WTC11 (cell line): ENCODE measurements at regions not wholly inside any gene's neighbourhood (a gene's known extent, or its start where the extent isn't known, plus 50 kb on each side); places are given as distances from the start of the nearest gene placed in this dataset.

Experiments used
- ATAC-seq: fragments of 200-7000 bp; cut with Tn5 transposase; 2 replicates; pipeline ENCODE4 v1.10.0; 2021; ENCODE audit warnings: mild to moderate bottlenecking, moderate library complexity
- CTCF ChIA-PET: fragments of 300-600 bp; sonication (Branson Sonifier 250); formaldehyde crosslinking; loops from one replicate; lab custom pipeline; 2021; ENCODE audit warnings: antibody characterized with exemption; lab: Charles Lee
- POLR2A ChIA-PET: fragments of 350-600 bp; sonication (Branson Sonifier 250); formaldehyde crosslinking; loops from one replicate; lab custom pipeline; 2021; ENCODE audit warnings: antibody characterized with exemption; lab: Charles Lee
- DNase-seq: peaks from one replicate; pipeline ENCODE4 v3.0.0; 2021; ENCODE audit warnings: low spot score
- H3K27ac Mint-ChIP-seq: 2 replicates; pipeline ENCODE4 v1.8.0; 2021; ENCODE audit warnings: mixed read lengths
- H3K27me3 Mint-ChIP-seq: 2 replicates; pipeline ENCODE4 v1.8.0; 2021; ENCODE audit warnings: low read depth, mild to moderate bottlenecking, moderate library complexity, mixed read lengths
- H3K36me3 Mint-ChIP-seq: 2 replicates; pipeline ENCODE4 v1.8.0; 2021; ENCODE audit warnings: mixed read lengths
- H3K4me1 Mint-ChIP-seq: 2 replicates; pipeline ENCODE4 v1.8.0; 2022; ENCODE audit warnings: mixed read lengths
- H3K4me3 Mint-ChIP-seq: 2 replicates; pipeline ENCODE4 v1.8.0; 2021; ENCODE audit warnings: mild to moderate bottlenecking, moderate library complexity, mixed read lengths
- H3K9me3 Mint-ChIP-seq: 2 replicates; pipeline ENCODE4 v1.8.0; 2021; ENCODE audit warnings: mixed read lengths
- ATF3 ChIP-seq: sonication (generic); formaldehyde crosslinking; conservative IDR thresholded peaks from 2 replicates; pipeline ENCODE4 v1.8.1; 2022; ENCODE audit warnings: mild to moderate bottlenecking, missing genetic modification reagents
- CDX4 ChIP-seq: fragments of 250-450 bp; sonication (Bioruptor Pico); IDR thresholded peaks from 2 replicates; pipeline ENCODE4 v1.9.0; 2021; ENCODE audit warnings: moderate library complexity, mild to moderate bottlenecking, inconsistent platforms, borderline replicate concordance
- ETV6 ChIP-seq: sonication (generic); formaldehyde crosslinking; IDR thresholded peaks from 2 replicates; pipeline ENCODE4 v1.8.1; 2022; ENCODE audit warnings: mild to moderate bottlenecking, missing genetic modification reagents
- GRHL2 ChIP-seq: fragments of 250-450 bp; sonication (Bioruptor Pico); IDR thresholded peaks from 2 replicates; pipeline ENCODE4 v1.8.0; 2022; ENCODE audit warnings: mild to moderate bottlenecking, moderate library complexity; ENCODE audit not compliant: insufficient replicate concordance, severe bottlenecking
- NFE2L1 ChIP-seq: sonication (generic); formaldehyde crosslinking; IDR thresholded peaks from 2 replicates; pipeline ENCODE4 v1.8.1; 2023; ENCODE audit warnings: missing genetic modification reagents
- NFYB ChIP-seq: sonication (generic); formaldehyde crosslinking; conservative IDR thresholded peaks from 2 replicates; pipeline ENCODE4 v1.8.0; 2022; ENCODE audit warnings: low read depth, missing genetic modification reagents
- NR3C1 ChIP-seq: sonication (generic); formaldehyde crosslinking; conservative IDR thresholded peaks from 2 replicates; pipeline ENCODE4 v1.8.1; 2023; ENCODE audit warnings: low read depth, mild to moderate bottlenecking, missing genetic modification reagents
- PRRX2 ChIP-seq: fragments of 250-450 bp; sonication (Bioruptor Pico); IDR thresholded peaks from 2 replicates; pipeline ENCODE4 v1.8.0; 2021; ENCODE audit warnings: mild to moderate bottlenecking
- RELA ChIP-seq: sonication (generic); formaldehyde crosslinking; IDR thresholded peaks from 2 replicates; pipeline ENCODE4 v1.8.1; 2022; ENCODE audit warnings: missing genetic modification reagents, mild to moderate bottlenecking, borderline replicate concordance
- STAT6 ChIP-seq: sonication (generic); formaldehyde crosslinking; conservative IDR thresholded peaks from 2 replicates; pipeline ENCODE4 v1.8.1; 2023; ENCODE audit warnings: mild to moderate bottlenecking, low read depth, missing genetic modification reagents, moderate library complexity
- ZMAT4 ChIP-seq: fragments of 250-450 bp; sonication (Bioruptor Pico); IDR thresholded peaks from 2 replicates; pipeline ENCODE4 v1.9.0; 2021; ENCODE audit warnings: mild to moderate bottlenecking
- ZNF121 ChIP-seq: sonication (generic); formaldehyde crosslinking; IDR thresholded peaks from 2 replicates; pipeline ENCODE4 v1.8.0; 2023; ENCODE audit warnings: missing genetic modification reagents
- ZNF138 ChIP-seq: sonication (generic); formaldehyde crosslinking; conservative IDR thresholded peaks from 2 replicates; pipeline ENCODE4 v1.8.1; 2022; ENCODE audit warnings: mild to moderate bottlenecking, moderate library complexity, missing genetic modification reagents
- ZNF219 ChIP-seq: sonication (generic); formaldehyde crosslinking; IDR thresholded peaks from 2 replicates; pipeline ENCODE4 v1.8.0; 2023; ENCODE audit warnings: missing genetic modification reagents, mild to moderate bottlenecking, borderline replicate concordance
- ZNF263 ChIP-seq: sonication (generic); formaldehyde crosslinking; IDR thresholded peaks from 2 replicates; pipeline ENCODE4 v1.8.1; 2022; ENCODE audit warnings: low read depth, mild to moderate bottlenecking, moderate library complexity, missing genetic modification reagents
- ZNF281 ChIP-seq: sonication (generic); formaldehyde crosslinking; IDR thresholded peaks from 2 replicates; pipeline ENCODE4 v1.8.0; 2023; ENCODE audit warnings: mild to moderate bottlenecking, missing genetic modification reagents
- ZNF317 ChIP-seq: sonication (generic); formaldehyde crosslinking; IDR thresholded peaks from 2 replicates; pipeline ENCODE4 v1.8.1; 2023; ENCODE audit warnings: low read depth, mild to moderate bottlenecking, moderate library complexity, missing genetic modification reagents, borderline replicate concordance
- ZNF423 ChIP-seq: fragments of 250-450 bp; sonication (Bioruptor Pico); IDR thresholded peaks from 2 replicates; pipeline ENCODE4 v2.1.2; 2022; ENCODE audit warnings: mild to moderate bottlenecking, moderate library complexity
- TF ChIP-seq, protein P1 (sequence below): sonication (generic); formaldehyde crosslinking; IDR thresholded peaks from 2 replicates; pipeline ENCODE4 v1.8.1; 2023; ENCODE audit warnings: mild to moderate bottlenecking, moderate library complexity, missing genetic modification reagents
- TF ChIP-seq, protein P2 (sequence below): sonication (generic); formaldehyde crosslinking; IDR thresholded peaks from 2 replicates; pipeline ENCODE4 v1.8.1; 2023; ENCODE audit warnings: mild to moderate bottlenecking, missing genetic modification reagents
- TF ChIP-seq, protein P3 (sequence below): sonication (generic); formaldehyde crosslinking; IDR thresholded peaks from 2 replicates; pipeline ENCODE4 v1.8.1; 2022; ENCODE audit warnings: low read depth, missing genetic modification reagents, borderline replicate concordance

DNA sequence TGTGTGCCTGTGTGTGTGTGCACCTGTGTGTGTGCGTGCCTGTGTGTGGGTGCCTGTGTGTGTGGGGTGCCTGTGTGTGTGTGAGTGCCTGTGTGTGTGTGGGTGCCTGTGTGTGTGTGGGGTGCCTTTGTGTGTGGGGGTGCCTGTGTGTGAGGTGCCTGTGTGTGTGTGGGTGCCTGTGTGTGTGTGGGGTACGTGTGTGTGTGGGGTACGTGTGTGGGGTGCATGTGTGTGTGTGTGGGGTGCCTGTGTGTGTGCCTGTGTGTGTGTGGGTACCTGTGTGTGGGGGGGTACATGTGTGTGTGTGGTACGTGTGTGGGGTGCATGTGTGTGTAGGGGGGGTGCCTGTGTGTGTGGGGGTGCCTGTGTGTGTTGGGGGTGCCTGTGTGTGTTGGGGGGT, 73.4 kb upstream of the HGFAC start:
- Mint-ChIP-seq H3K9me3 (no peaks in the 10 kb centered on the region), H3K27ac (no peak overlapping the region), H3K36me3 (no peaks in the 10 kb centered on the region), H3K27me3 (peaks cover 25% of the 10 kb centered on the region), H3K4me1 (peaks cover 44% of the 10 kb centered on the region), H3K4me3 (no peak overlapping the region)
- POLR2A ChIA-PET, result interaction anchor here (0.7 kb wide), 1 partner anchor 11 kb away, joined by 3 read pairs; no protein-coding TSS in a partner anchor
- no peak for TF ChIP-seq NR3C1 (CRISPR knock-in tag)
- TF ChIP-seq ZNF121 (CRISPR knock-in tag), result no peak
- TF ChIP-seq, protein P1, sequence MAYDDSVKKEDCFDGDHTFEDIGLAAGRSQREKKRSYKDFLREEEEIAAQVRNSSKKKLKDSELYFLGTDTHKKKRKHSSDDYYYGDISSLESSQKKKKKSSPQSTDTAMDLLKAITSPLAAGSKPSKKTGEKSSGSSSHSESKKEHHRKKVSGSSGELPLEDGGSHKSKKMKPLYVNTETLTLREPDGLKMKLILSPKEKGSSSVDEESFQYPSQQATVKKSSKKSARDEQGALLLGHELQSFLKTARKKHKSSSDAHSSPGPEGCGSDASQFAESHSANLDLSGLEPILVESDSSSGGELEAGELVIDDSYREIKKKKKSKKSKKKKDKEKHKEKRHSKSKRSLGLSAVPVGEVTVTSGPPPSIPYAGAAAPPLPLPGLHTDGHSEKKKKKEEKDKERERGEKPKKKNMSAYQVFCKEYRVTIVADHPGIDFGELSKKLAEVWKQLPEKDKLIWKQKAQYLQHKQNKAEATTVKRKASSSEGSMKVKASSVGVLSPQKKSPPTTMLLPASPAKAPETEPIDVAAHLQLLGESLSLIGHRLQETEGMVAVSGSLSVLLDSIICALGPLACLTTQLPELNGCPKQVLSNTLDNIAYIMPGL, result no peak
- TF ChIP-seq, protein P2, sequence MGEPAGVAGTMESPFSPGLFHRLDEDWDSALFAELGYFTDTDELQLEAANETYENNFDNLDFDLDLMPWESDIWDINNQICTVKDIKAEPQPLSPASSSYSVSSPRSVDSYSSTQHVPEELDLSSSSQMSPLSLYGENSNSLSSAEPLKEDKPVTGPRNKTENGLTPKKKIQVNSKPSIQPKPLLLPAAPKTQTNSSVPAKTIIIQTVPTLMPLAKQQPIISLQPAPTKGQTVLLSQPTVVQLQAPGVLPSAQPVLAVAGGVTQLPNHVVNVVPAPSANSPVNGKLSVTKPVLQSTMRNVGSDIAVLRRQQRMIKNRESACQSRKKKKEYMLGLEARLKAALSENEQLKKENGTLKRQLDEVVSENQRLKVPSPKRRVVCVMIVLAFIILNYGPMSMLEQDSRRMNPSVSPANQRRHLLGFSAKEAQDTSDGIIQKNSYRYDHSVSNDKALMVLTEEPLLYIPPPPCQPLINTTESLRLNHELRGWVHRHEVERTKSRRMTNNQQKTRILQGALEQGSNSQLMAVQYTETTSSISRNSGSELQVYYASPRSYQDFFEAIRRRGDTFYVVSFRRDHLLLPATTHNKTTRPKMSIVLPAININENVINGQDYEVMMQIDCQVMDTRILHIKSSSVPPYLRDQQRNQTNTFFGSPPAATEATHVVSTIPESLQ (CRISPR knock-in tag), result no peak
- no peak for TF ChIP-seq PRRX2
- TF ChIP-seq NFE2L1 (CRISPR knock-in tag), result no peak
- no peak for TF ChIP-seq NFYB
- ATAC-seq (no peak), DNase-seq (no peak)
- CTCF ChIA-PET, result interaction anchor here (1.4 kb wide), 1 partner anchor 66 kb away, joined by 5 read pairs; no protein-coding TSS in a partner anchor

DNA sequence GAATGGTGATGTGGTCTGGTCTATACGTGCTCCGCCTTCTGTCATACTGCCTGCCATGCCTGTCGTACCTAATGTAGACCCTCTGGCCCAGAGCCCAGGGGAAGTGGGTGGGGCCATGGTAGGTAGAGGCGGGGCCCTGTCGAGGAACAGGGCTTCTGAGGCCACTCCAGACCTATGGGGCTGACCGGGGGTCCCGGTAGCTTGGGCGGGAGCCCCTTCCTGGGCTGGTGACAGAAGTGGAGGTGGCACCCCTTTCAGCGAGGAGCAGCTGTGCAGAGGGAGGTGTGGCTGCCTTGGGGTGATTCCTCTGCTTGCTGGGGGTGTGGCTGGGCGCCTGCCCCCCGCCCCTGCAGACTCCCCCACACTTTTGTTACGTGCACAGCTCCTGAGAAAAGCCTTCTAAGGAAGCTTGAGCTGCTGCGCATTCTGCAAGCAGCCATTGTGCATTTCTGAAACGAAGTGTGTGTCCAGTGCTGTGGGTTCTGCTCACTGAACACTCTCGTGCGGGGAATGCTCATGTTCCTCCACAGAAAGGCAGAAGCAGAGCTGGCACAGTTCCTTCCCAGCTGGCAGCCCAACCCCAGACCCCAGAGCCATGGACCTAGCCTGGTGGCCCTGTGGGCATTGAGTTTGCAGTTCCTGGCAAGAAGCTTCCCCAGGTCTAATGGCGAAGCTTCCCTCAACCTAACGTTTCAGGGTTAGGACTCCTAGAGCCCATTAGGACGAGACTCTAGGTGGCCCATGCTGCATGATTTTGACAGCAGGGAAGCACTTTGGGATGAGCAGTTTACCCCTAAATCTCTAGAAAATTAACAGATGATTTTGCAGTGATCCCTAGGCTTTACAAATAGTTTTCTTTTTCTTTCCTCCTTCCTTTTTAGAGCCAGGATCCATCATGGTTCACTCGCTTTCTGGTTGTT, 72.7 kb upstream of the HGFAC start:
- ATAC-seq, result no peak
- H3K36me3 Mint-ChIP-seq, result no peaks in the 10 kb centered on the region
- CTCF ChIA-PET, result interaction anchor here (1.2 to 3.5 kb wide), 8 partner anchors 23 to 397 kb away, joined by 3 to 28 read pairs (median 8); partner anchors contain the start of gene ADRA2C
- no peaks in the 10 kb centered on the region for H3K9me3 Mint-ChIP-seq
- no peak for DNase-seq
- peak overlapping the region; percentile 54 for H3K4me3 Mint-ChIP-seq
- peak overlapping the region; percentile 39 for H3K27ac Mint-ChIP-seq
- peaks cover 44% of the 10 kb centered on the region for H3K4me1 Mint-ChIP-seq
- H3K27me3 Mint-ChIP-seq, result peaks cover 25% of the 10 kb centered on the region
- POLR2A ChIA-PET, result interaction anchor here (0.7 kb wide), 1 partner anchor 12 kb away, joined by 3 read pairs; no protein-coding TSS in a partner anchor
- TF ChIP-seq ZNF423, result no peak
- TF ChIP-seq CDX4, result no peak
- TF ChIP-seq ETV6 (CRISPR knock-in tag), result no peak
- TF ChIP-seq ZNF138 (CRISPR knock-in tag), result no peak
- no peak for TF ChIP-seq ZNF281
- TF ChIP-seq RELA (CRISPR knock-in tag), result no peak
- TF ChIP-seq GRHL2 (CRISPR knock-in tag), result no peak
- no peak for TF ChIP-seq ZMAT4 (CRISPR knock-in tag)
- TF ChIP-seq ATF3 (CRISPR knock-in tag), result no peak
- no peak for TF ChIP-seq STAT6 (CRISPR knock-in tag)
- no peak for TF ChIP-seq ZNF263 (CRISPR knock-in tag)
- TF ChIP-seq, protein P3, sequence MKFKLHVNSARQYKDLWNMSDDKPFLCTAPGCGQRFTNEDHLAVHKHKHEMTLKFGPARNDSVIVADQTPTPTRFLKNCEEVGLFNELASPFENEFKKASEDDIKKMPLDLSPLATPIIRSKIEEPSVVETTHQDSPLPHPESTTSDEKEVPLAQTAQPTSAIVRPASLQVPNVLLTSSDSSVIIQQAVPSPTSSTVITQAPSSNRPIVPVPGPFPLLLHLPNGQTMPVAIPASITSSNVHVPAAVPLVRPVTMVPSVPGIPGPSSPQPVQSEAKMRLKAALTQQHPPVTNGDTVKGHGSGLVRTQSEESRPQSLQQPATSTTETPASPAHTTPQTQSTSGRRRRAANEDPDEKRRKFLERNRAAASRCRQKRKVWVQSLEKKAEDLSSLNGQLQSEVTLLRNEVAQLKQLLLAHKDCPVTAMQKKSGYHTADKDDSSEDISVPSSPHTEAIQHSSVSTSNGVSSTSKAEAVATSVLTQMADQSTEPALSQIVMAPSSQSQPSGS (CRISPR knock-in tag), result no peak
- TF ChIP-seq ZNF317 (CRISPR knock-in tag), result no peak
- no peak for TF ChIP-seq ZNF219 (CRISPR knock-in tag)
